NCI-H1417 treated with DMSO at 0.1 percent for 48 hours (cell line): ENCODE measurements at regions not wholly inside any gene's neighbourhood (a gene's known extent, or its start where the extent isn't known, plus 50 kb on each side); places are given as distances from the start of the nearest gene placed in this dataset.
"Not testable (repeated sequence)": the region's sequence is repeated elsewhere in the genome, so short reads cannot be mapped to it uniquely, and the experiment has no call there.

Experiments used
- DNase-seq: peaks from one replicate; lab custom pipeline; 2025; lab: John Stamatoyannopoulos, UW

- DNase-seq = no peak
Measured at GRCh38 chr2:34825686-34826085, 1226.6 kb upstream of the FAM98A start.

GRCh38 chr2:34822616-34823015, 1223.5 kb upstream of the FAM98A start:
- no peak for DNase-seq

GRCh38 chr2:34815052-34815741, 1216.1 kb upstream of the FAM98A start:
- DNase-seq = no peak

GRCh38 chr2:34810456-34810855, 1211.4 kb upstream of the FAM98A start:
- no peak for DNase-seq

- DNase-seq = no peak
Measured at GRCh38 chr2:34808426-34808825, 1209.3 kb upstream of the FAM98A start.

- no peak for DNase-seq
Measured at GRCh38 chr2:34806891-34807290, 1207.8 kb upstream of the FAM98A start.

- no peak for DNase-seq
Measured at GRCh38 chr2:34806396-34806795, 1207.3 kb upstream of the FAM98A start.

- DNase-seq = no peak
Measured at GRCh38 chr2:34799556-34799955, 1200.5 kb upstream of the FAM98A start.

- not testable (repeated sequence) for DNase-seq
Measured at GRCh38 chr2:34795586-34795985, 1196.5 kb upstream of the FAM98A start.

- no peak for DNase-seq
Measured at GRCh38 chr2:34789169-34789568, 1190.1 kb upstream of the FAM98A start.

- DNase-seq = no peak
Measured at GRCh38 chr2:34787341-34787740, 1188.2 kb upstream of the FAM98A start.

GRCh38 chr2:34785206-34785785, 1186.2 kb upstream of the FAM98A start:
- DNase-seq = no peak

GRCh38 chr2:34784701-34785100, 1185.6 kb upstream of the FAM98A start:
- no peak for DNase-seq

GRCh38 chr2:34750742-34751141, 1151.6 kb upstream of the FAM98A start:
- DNase-seq = not testable (repeated sequence)

- DNase-seq = no peak
Measured at GRCh38 chr2:34747643-34748042, 1148.5 kb upstream of the FAM98A start.

GRCh38 chr2:34738691-34739090, 1139.6 kb upstream of the FAM98A start:
- no peak for DNase-seq

- no peak for DNase-seq
Measured at GRCh38 chr2:34737146-34737545, 1138.0 kb upstream of the FAM98A start.

GRCh38 chr2:34736482-34736881, 1137.4 kb upstream of the FAM98A start:
- DNase-seq = no peak

- DNase-seq = no peak
Measured at GRCh38 chr2:34734662-34735061, 1135.6 kb upstream of the FAM98A start.

- DNase-seq = no peak
Measured at GRCh38 chr2:34734042-34734441, 1134.9 kb upstream of the FAM98A start.

- no peak for DNase-seq
Measured at GRCh38 chr2:34731292-34731691, 1132.2 kb upstream of the FAM98A start.

- no peak for DNase-seq
Measured at GRCh38 chr2:34729845-34730244, 1130.7 kb upstream of the FAM98A start.

GRCh38 chr2:34724107-34724506, 1125.0 kb upstream of the FAM98A start:
- no peak for DNase-seq

GRCh38 chr2:34723683-34724082, 1124.6 kb upstream of the FAM98A start:
- DNase-seq = no peak
